H1 (cell line): ENCODE measurements at regions not wholly inside any gene's neighbourhood (a gene's known extent, or its start where the extent isn't known, plus 50 kb on each side); places are given as distances from the start of the nearest gene placed in this dataset.

Experiments used
- CTCF ChIA-PET: fragments of 300-600 bp; sonication (Branson Sonifier 250); formaldehyde crosslinking; loops from one replicate; lab custom pipeline; 2021; ENCODE audit not compliant: partially characterized antibody; lab: Charles Lee
- POLR2A ChIA-PET: fragments of 300-600 bp; sonication (Branson Sonifier 250); formaldehyde crosslinking; loops from one replicate; lab custom pipeline; 2021; ENCODE audit warnings: inconsistent platforms; ENCODE audit not compliant: partially characterized antibody; lab: Charles Lee
- DNase-seq, 2 experiments: peaks; one replicate each; pipeline versions ENCODE4 v3.0.0 to v3.0.0-alpha.2; 2010 to 2022; ENCODE audit warnings: low spot score in 2 of 2, low read depth in 1 of 2, mixed read lengths in 1 of 2
- FAIRE-seq: peaks from 2 replicates; lab custom pipeline; 2011; peaks lifted over from hg19 to GRCh38; lab: Jason Lieb, UNC
- H2AFZ ChIP-seq: 2 replicates; pipeline ENCODE4 v1.8.1; 2012; ENCODE audit warnings: low read length, inconsistent platforms
- H2AK5ac ChIP-seq: 2 replicates; pipeline ENCODE4 v1.6.1; 2013; ENCODE audit warnings: low read depth, low read length
- H2BK120ac ChIP-seq: replicated peaks from 2 replicates; pipeline ENCODE3; 2013; ENCODE audit warnings: low read depth, low read length, inconsistent platforms
- H2BK12ac ChIP-seq: 2 replicates; pipeline ENCODE4 v1.6.1; 2013; ENCODE audit warnings: low read depth, low read length
- H2BK15ac ChIP-seq: 2 replicates; pipeline ENCODE4 v1.6.1; 2013; ENCODE audit warnings: low read length
- H2BK20ac ChIP-seq: 2 replicates; pipeline ENCODE4 v1.6.1; 2013; ENCODE audit warnings: low read length
- H2BK5ac ChIP-seq: 2 replicates; pipeline ENCODE4 v1.6.1; 2013; ENCODE audit warnings: low read depth, low read length
- H3K14ac ChIP-seq: 2 replicates; pipeline ENCODE4 v1.6.1; 2013; ENCODE audit warnings: inconsistent platforms; ENCODE audit not compliant: insufficient read length
- H3K18ac ChIP-seq: 2 replicates; pipeline ENCODE4 v1.6.1; 2013; ENCODE audit warnings: low read length; ENCODE audit errors: extremely low read depth
- H3K23ac ChIP-seq: 2 replicates; pipeline ENCODE4 v1.6.1; 2013; ENCODE audit warnings: inconsistent platforms; ENCODE audit not compliant: insufficient read length
- H3K23me2 ChIP-seq: 2 replicates; pipeline ENCODE4 v1.6.1; 2013; ENCODE audit warnings: low read depth, low read length
- H3K27ac ChIP-seq: 2 replicates; pipeline ENCODE4 v1.6.1; 2011; ENCODE audit warnings: low read depth, low read length, inconsistent platforms
- H3K27me3 ChIP-seq, 4 experiments: replicated peaks in 1 of 4; 1 replicate in 1 of 4; 2 replicates in 3 of 4; pipeline versions ENCODE4 v1.6.1 to v1.8.1; 2011 to 2013; ENCODE audit warnings: low read length in 3 of 4, mild to moderate bottlenecking in 3 of 4, inconsistent platforms in 2 of 4, mixed read lengths in 2 of 4, moderate library complexity in 1 of 4; ENCODE audit not compliant: control insufficient read depth in 3 of 4, insufficient read depth in 3 of 4; ENCODE audit errors: extremely low read depth in 1 of 4
- H3K36me3 ChIP-seq, 4 experiments: 2 replicates each; pipeline versions ENCODE4 v1.6.1 to v1.8.1; 2011 to 2013; ENCODE audit warnings: mild to moderate bottlenecking in 4 of 4, low read length in 3 of 4, moderate library complexity in 2 of 4, control low read depth in 1 of 4, inconsistent platforms in 1 of 4; ENCODE audit not compliant: insufficient read depth in 4 of 4, control insufficient read depth in 2 of 4
- H3K4ac ChIP-seq: replicated peaks from 2 replicates; pipeline ENCODE3; 2013; ENCODE audit warnings: low read length, low read depth, mixed read lengths, inconsistent platforms; ENCODE audit not compliant: insufficient read length
- H3K4me1 ChIP-seq, 4 experiments: replicated peaks in 1 of 4; 1 replicate in 1 of 4; 2 replicates in 3 of 4; pipeline versions ENCODE4 v1.6.1 to v1.8.1; 2011 to 2013; ENCODE audit warnings: low read length in 3 of 4, inconsistent platforms in 2 of 4, mixed read lengths in 1 of 4; ENCODE audit not compliant: insufficient read depth in 4 of 4, control insufficient read depth in 3 of 4
- H3K4me2 ChIP-seq, 2 experiments: 2 replicates each; pipeline versions ENCODE4 v1.6.1 to v1.8.1; 2011 to 2013; ENCODE audit warnings: low read depth in 2 of 2, low read length in 2 of 2, control low read depth in 1 of 2, inconsistent platforms in 1 of 2, mild to moderate bottlenecking in 1 of 2; ENCODE audit not compliant: insufficient read depth in 1 of 2
- H3K4me3 ChIP-seq, 4 experiments: fragments of 200-600, 300-600 bp in 1 of 4; sonication (generic), shearing (Covaris generic), sonication (Bioruptor Twin) in 1 of 4; 2 replicates each; pipeline versions ENCODE4 v1.5.1 to v1.8.1; 2011 to 2016; ENCODE audit warnings: low read length in 4 of 4, low read depth in 3 of 4, control low read depth in 2 of 4, inconsistent platforms in 2 of 4, mild to moderate bottlenecking in 2 of 4, mixed read lengths in 1 of 4, moderate library complexity in 1 of 4; ENCODE audit not compliant: insufficient read depth in 2 of 4; ENCODE audit errors: extremely low read depth in 1 of 4
- H3K56ac ChIP-seq: replicated peaks from 2 replicates; pipeline ENCODE3; 2013; ENCODE audit warnings: low read depth, mild to moderate bottlenecking, mixed read lengths, low read length, inconsistent platforms; ENCODE audit not compliant: insufficient read length
- H3K79me1 ChIP-seq: 2 replicates; pipeline ENCODE4 v1.6.1; 2013; ENCODE audit warnings: low read depth, low read length, control low read depth
- H3K79me2 ChIP-seq, 2 experiments: 2 replicates each; pipeline versions ENCODE4 v1.6.1 to v1.8.1; 2012 to 2013; ENCODE audit warnings: low read length in 2 of 2, mild to moderate bottlenecking in 2 of 2, inconsistent platforms in 1 of 2; ENCODE audit not compliant: insufficient read depth in 2 of 2, control insufficient read depth in 1 of 2
- H3K9ac ChIP-seq, 4 experiments: replicated peaks in 1 of 4; 1 replicate in 1 of 4; 2 replicates in 3 of 4; pipeline versions ENCODE4 v1.6.1 to v1.8.1; 2011 to 2013; ENCODE audit warnings: low read depth in 3 of 4, low read length in 3 of 4, control low read depth in 2 of 4, mild to moderate bottlenecking in 2 of 4, moderate library complexity in 2 of 4, inconsistent platforms in 1 of 4; ENCODE audit errors: extremely low read depth in 1 of 4
- H3K9me3 ChIP-seq, 2 experiments: 2 replicates each; pipeline versions ENCODE4 v1.6.1 to v1.8.1; 2012 to 2013; ENCODE audit warnings: mild to moderate bottlenecking in 2 of 2, moderate library complexity in 2 of 2, control low read depth in 1 of 2, inconsistent platforms in 1 of 2, low read depth in 1 of 2, low read length in 1 of 2, mixed read lengths in 1 of 2; ENCODE audit not compliant: insufficient read depth in 2 of 2
- H4K20me1 ChIP-seq, 2 experiments: replicated peaks in 1 of 2; 2 replicates each; pipeline versions ENCODE3 to v1.8.1; 2011 to 2013; ENCODE audit warnings: inconsistent platforms in 2 of 2, low read length in 2 of 2, mild to moderate bottlenecking in 1 of 2; ENCODE audit not compliant: insufficient read depth in 2 of 2, control insufficient read depth in 1 of 2
- H4K5ac ChIP-seq: 2 replicates; pipeline ENCODE4 v1.6.1; 2013; ENCODE audit warnings: low read length, low read depth, mixed read lengths, inconsistent platforms; ENCODE audit not compliant: insufficient read length
- H4K8ac ChIP-seq: 2 replicates; pipeline ENCODE4 v1.8.0; 2013; ENCODE audit warnings: mild to moderate bottlenecking, moderate library complexity, low read length, inconsistent platforms; ENCODE audit not compliant: insufficient read depth; ENCODE audit errors: extremely low read depth
- H4K91ac ChIP-seq: replicated peaks from 2 replicates; pipeline ENCODE3; 2013; ENCODE audit warnings: low read length, mixed read lengths, inconsistent platforms; ENCODE audit not compliant: insufficient read length
- BCL11A ChIP-seq, 2 experiments: IDR thresholded peaks; one replicate each; pipeline ENCODE4 v1.6.1; 2011; ENCODE audit warnings: low read depth in 2 of 2, low read length in 2 of 2, mild to moderate bottlenecking in 2 of 2
- TEAD4 ChIP-seq: IDR thresholded peaks from 2 replicates; pipeline ENCODE4 v1.6.1; 2012; ENCODE audit warnings: low read depth, low read length, inconsistent platforms, mixed read lengths
- WGBS, 2 experiments: shearing (Covaris generic) in 1 of 2; methylation state at CpG; one replicate each; pipeline versions ENCODE4 v1.1.6 to v1.1.7; 2013 to 2015; ENCODE audit warnings: low lambda C conversion rate in 2 of 2, mixed read lengths in 2 of 2, inconsistent platforms in 1 of 2, low coverage in 1 of 2, missing lambda C conversion rate in 1 of 2; ENCODE audit not compliant: insufficient replicate concordance in 2 of 2, insufficient coverage in 1 of 2, insufficient read length in 1 of 2; ENCODE audit errors: extremely low coverage in 1 of 2, missing lambda C conversion rate in 1 of 2; 5-methylcytosine and 5-hydroxymethylcytosine counted together

DNA sequence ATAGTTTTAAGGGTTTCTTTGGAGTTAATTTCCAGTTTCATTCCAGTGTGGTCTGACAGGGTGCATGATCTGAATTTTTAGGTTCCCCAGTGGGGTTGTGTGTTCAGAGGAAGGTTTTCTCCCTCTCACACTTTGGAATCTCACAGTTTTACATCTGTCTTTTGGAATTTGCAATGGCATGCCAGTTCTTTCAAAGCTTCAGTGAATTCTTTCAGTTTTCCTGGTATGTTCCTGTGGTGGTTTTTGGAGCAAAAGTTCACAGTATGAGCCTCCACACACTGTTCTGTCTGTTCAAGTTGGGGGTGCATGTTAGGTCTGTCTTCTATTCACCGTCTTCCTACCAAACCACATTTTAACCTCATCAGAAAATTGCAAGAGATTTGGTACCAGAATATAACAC lies 624.2 kb downstream of the KCTD16 start:
- no peak overlapping the region for H3K14ac ChIP-seq
- no peak overlapping the region for H3K4me2 ChIP-seq
- no peak overlapping the region for H3K4ac ChIP-seq
- H3K23me2 ChIP-seq = no peaks in the 10 kb centered on the region
- H2BK120ac ChIP-seq = no peak overlapping the region
- no peak overlapping the region for H3K27ac ChIP-seq
- no peak for FAIRE-seq
- H4K20me1 ChIP-seq = no peaks in the 10 kb centered on the region
- H4K8ac ChIP-seq = no peak overlapping the region
- POLR2A ChIA-PET = no interaction called here
- H3K56ac ChIP-seq = no peak overlapping the region
- H3K36me3 ChIP-seq = no peaks in the 10 kb centered on the region
- TF ChIP-seq BCL11A (IDR thresholded peaks at IDR 0.05; ENCODE audit: low read depth in 2 of 2, low read length in 2 of 2) (no peak), TEAD4 (0 out of 2 replicates have a peak, but pooled peaks have one; percentile 25)
- H4K5ac ChIP-seq = no peak overlapping the region
- H2AK5ac ChIP-seq = no peak overlapping the region
- H3K4me3 ChIP-seq = no peak overlapping the region
- no peak overlapping the region for H2BK20ac ChIP-seq
- no peak overlapping the region for H2AFZ ChIP-seq
- H3K18ac ChIP-seq = no peak overlapping the region
- no peaks in the 10 kb centered on the region for H3K79me1 ChIP-seq
- H3K4me1 ChIP-seq = no peaks in the 10 kb centered on the region
- H2BK5ac ChIP-seq = no peak overlapping the region
- no peak overlapping the region for H3K23ac ChIP-seq
- WGBS, 2 experiments = 82% methylated on average over 1 of the region's 1 CpG; no CpG with 5 or more reads in 1 of the 2 experiments
- no peaks in the 10 kb centered on the region for H3K79me2 ChIP-seq
- H2BK15ac ChIP-seq = no peak overlapping the region
- H2BK12ac ChIP-seq = no peak overlapping the region
- CTCF ChIA-PET = interaction anchor here (0.6 kb wide), 1 partner anchor 392 kb away, joined by 3 read pairs; no protein-coding TSS in a partner anchor
- DNase-seq = no peak
- H3K27me3 ChIP-seq = no peaks in the 10 kb centered on the region
- H4K91ac ChIP-seq = no peak overlapping the region
- H3K9ac ChIP-seq = no peak overlapping the region
- H3K9me3 ChIP-seq = no peaks in the 10 kb centered on the region
